ENCODE measurements at regions not wholly inside any gene's neighbourhood (a gene's known extent, or its start where the extent isn't known, plus 50 kb on each side); places are given as distances from the start of the nearest gene placed in this dataset.

- Histone ChIP-seq H3K9me3 (ENCODE audit: control insufficient read depth, low read length) (no peaks in the 10 kb centered on the region), H3K36me3 (ENCODE audit: control insufficient read depth, insufficient read depth, low read length) (no peaks in the 10 kb centered on the region), H3K27ac (ENCODE audit: low read depth, low read length, severe bottlenecking) (peak overlapping the region; percentile 78), H3K4me3 (ENCODE audit: extremely low read depth, insufficient read depth, low read length, poor library complexity, severe bottlenecking) (no peak overlapping the region), H3K4me1 (ENCODE audit: control insufficient read depth, insufficient read depth, low read length, poor library complexity, severe bottlenecking) (peaks cover 40% of the 10 kb centered on the region)
- 58 to 89% methylated on average over 3 to 6 of the region's 6 CpGs for WGBS, 2 experiments (ENCODE audit: insufficient coverage in 2 of 2)
These were observed 365.2 kb downstream of the ZNF521 start for GRCh38 chr18:24986666-24987302.

GRCh38 chr18:24987303-24988252 is 364.4 kb downstream of the ZNF521 start:
- no peaks in the 10 kb centered on the region for H3K9me3 ChIP-seq (ENCODE audit: control insufficient read depth, low read length)
- H3K4me1 ChIP-seq (ENCODE audit: control insufficient read depth, insufficient read depth, low read length, poor library complexity, severe bottlenecking), result peaks cover 32% of the 10 kb centered on the region
- H3K4me3 ChIP-seq (ENCODE audit: extremely low read depth, insufficient read depth, low read length, poor library complexity, severe bottlenecking), result no peak overlapping the region
- H3K36me3 ChIP-seq (ENCODE audit: control insufficient read depth, insufficient read depth, low read length), result no peaks in the 10 kb centered on the region
- 47 to 49% methylated on average over 3 to 4 of the region's 9 CpGs for WGBS, 2 experiments (ENCODE audit: insufficient coverage in 2 of 2)
- H3K27ac ChIP-seq (ENCODE audit: low read depth, low read length, severe bottlenecking), result peak overlapping the region; percentile 78

DNA sequence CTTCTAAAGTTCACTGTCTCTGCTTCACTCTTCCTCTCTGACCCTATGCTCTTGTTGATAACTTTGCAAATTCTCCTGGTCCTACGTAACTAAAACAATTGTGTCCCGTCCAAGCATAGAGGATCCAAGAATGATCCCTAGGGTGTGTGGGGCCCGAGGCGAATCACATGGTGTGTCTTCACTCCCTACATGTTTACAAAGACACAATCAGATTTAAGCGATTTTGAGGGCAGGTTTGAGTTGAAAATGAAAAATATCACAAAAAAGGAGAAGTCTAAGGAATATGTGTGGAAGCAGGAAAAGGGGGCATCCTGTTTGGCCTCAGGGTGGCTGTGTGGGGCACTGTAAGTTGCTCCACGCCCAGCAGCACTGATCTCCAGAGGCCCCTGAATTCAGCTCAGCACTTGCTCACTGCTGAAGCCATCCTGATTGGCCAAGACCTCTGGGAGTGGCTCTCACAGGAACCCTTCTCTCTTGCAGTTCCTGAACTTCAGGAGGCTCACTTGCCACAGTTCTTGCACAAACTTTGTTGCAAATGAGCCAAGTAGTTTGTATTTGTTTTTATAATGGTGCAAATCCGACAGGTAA is 363.6 kb downstream of the ZNF521 start:
- Histone ChIP-seq H3K9me3 (ENCODE audit: control insufficient read depth, low read length) (no peaks in the 10 kb centered on the region), H3K36me3 (ENCODE audit: control insufficient read depth, insufficient read depth, low read length) (no peaks in the 10 kb centered on the region), H3K27ac (ENCODE audit: low read depth, low read length, severe bottlenecking) (no peak overlapping the region), H3K4me1 (ENCODE audit: control insufficient read depth, insufficient read depth, low read length, poor library complexity, severe bottlenecking) (peaks cover 28% of the 10 kb centered on the region), H3K4me3 (ENCODE audit: extremely low read depth, insufficient read depth, low read length, poor library complexity, severe bottlenecking) (no peak overlapping the region)
- WGBS, 2 experiments (ENCODE audit: insufficient coverage in 2 of 2), result 73 to 100% methylated on average over 2 to 3 of the region's 7 CpGs

GRCh38 chr18:24989760-24990593 is 362.0 kb downstream of the ZNF521 start:
- Histone ChIP-seq H3K4me3 (ENCODE audit: extremely low read depth, insufficient read depth, low read length, poor library complexity, severe bottlenecking) (no peak overlapping the region), H3K9me3 (ENCODE audit: control insufficient read depth, low read length) (no peaks in the 10 kb centered on the region), H3K4me1 (ENCODE audit: control insufficient read depth, insufficient read depth, low read length, poor library complexity, severe bottlenecking) (peaks cover 28% of the 10 kb centered on the region), H3K27ac (ENCODE audit: low read depth, low read length, severe bottlenecking) (peak overlapping the region; percentile 33), H3K36me3 (ENCODE audit: control insufficient read depth, insufficient read depth, low read length) (no peaks in the 10 kb centered on the region)
- whole genome bisulfite sequencing, 2 experiments (ENCODE audit: insufficient coverage in 2 of 2), result 86 to 88% methylated on average over 5 to 6 of the region's 7 CpGs

DNA sequence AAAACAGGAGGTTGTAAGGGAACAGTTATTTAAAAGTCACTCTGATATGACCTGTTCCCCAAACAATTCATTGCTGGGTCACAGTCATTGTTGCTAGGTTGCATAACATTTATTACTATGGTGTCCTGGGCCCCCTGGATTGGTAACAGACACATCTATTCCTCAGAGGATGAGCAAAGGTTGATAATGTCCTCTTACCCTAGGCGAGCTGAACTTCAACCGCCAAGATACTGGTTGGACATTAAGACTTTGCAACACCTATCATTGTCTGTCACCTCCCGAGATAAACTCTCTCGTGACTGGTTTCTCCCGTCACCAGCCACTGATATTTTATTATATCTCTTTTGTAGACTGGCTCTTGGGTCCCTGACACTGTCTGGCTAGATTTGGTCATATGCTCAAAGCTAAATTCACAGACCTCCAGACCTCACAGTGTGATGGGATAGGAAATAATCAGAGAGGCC is 361.3 kb downstream of the ZNF521 start:
- H3K36me3 ChIP-seq (ENCODE audit: control insufficient read depth, insufficient read depth, low read length), result no peaks in the 10 kb centered on the region
- no peak overlapping the region for H3K4me3 ChIP-seq (ENCODE audit: extremely low read depth, insufficient read depth, low read length, poor library complexity, severe bottlenecking)
- no peaks in the 10 kb centered on the region for H3K9me3 ChIP-seq (ENCODE audit: control insufficient read depth, low read length)
- peaks cover 28% of the 10 kb centered on the region for H3K4me1 ChIP-seq (ENCODE audit: control insufficient read depth, insufficient read depth, low read length, poor library complexity, severe bottlenecking)
- WGBS, 2 experiments (ENCODE audit: insufficient coverage in 2 of 2), result 84 to 93% methylated on average over 2 to 3 of the region's 5 CpGs
- H3K27ac ChIP-seq (ENCODE audit: low read depth, low read length, severe bottlenecking), result peak overlapping the region; percentile 33

DNA sequence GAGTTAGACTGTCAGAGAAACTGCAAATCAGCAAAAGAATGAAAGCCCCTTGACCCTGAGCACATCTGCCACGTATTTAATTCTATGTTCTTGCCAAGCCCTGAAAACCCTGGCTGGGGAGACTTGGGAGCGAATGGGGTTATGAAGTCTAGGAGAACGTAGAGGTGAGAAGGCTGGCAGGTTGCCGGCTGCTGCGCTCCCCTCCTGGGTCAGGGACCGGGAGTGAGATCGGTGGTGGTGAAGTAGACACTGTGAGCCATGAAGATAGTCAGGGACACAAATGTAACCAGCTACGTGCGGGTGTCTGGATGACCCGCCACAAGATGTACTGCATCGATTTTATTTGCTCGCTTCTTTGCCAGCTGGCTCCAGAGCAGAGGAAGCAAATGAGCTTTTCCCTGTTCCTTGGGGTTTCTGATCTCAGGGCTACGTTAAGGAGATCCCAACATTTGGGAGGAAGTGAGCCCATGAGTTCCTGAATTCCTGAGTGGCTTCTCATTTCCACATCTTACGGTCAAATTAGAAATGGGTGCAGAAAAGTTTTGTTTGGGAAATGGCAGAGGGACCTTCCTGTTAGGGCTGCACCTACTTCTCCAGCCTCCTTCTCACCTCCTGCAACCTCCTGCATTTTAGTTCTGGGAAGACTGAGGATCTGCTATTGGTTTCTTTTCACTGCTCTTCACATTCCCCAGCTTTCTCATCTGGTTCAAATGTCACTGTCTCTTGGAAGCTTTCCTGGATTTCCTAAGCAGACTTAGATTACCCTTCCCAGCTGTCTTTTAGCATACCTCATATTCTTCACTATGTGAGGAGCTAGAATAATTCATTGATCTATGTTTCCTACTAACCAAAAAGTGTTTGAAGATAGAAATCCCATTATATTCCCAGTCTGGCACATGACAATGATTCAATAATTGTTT is 360.6 kb downstream of the ZNF521 start:
- Histone ChIP-seq H3K4me3 (ENCODE audit: extremely low read depth, insufficient read depth, low read length, poor library complexity, severe bottlenecking) (no peak overlapping the region), H3K27ac (ENCODE audit: low read depth, low read length, severe bottlenecking) (no peak overlapping the region), H3K4me1 (ENCODE audit: control insufficient read depth, insufficient read depth, low read length, poor library complexity, severe bottlenecking) (peaks cover 22% of the 10 kb centered on the region), H3K9me3 (ENCODE audit: control insufficient read depth, low read length) (no peaks in the 10 kb centered on the region), H3K36me3 (ENCODE audit: control insufficient read depth, insufficient read depth, low read length) (no peaks in the 10 kb centered on the region)
- WGBS, 2 experiments (ENCODE audit: insufficient coverage in 2 of 2), result 85 to 94% methylated on average over 11 to 14 of the region's 14 CpGs

GRCh38 chr18:24992491-24992890 is 359.5 kb downstream of the ZNF521 start:
- Histone ChIP-seq H3K36me3 (ENCODE audit: control insufficient read depth, insufficient read depth, low read length) (no peaks in the 10 kb centered on the region), H3K27ac (ENCODE audit: low read depth, low read length, severe bottlenecking) (no peak overlapping the region), H3K4me3 (ENCODE audit: extremely low read depth, insufficient read depth, low read length, poor library complexity, severe bottlenecking) (no peak overlapping the region), H3K4me1 (ENCODE audit: control insufficient read depth, insufficient read depth, low read length, poor library complexity, severe bottlenecking) (peaks cover 11% of the 10 kb centered on the region), H3K9me3 (ENCODE audit: control insufficient read depth, low read length) (no peaks in the 10 kb centered on the region)
- 86 to 100% methylated on average over 1 to 2 of the region's 2 CpGs for WGBS, 2 experiments (ENCODE audit: insufficient coverage in 2 of 2)

DNA sequence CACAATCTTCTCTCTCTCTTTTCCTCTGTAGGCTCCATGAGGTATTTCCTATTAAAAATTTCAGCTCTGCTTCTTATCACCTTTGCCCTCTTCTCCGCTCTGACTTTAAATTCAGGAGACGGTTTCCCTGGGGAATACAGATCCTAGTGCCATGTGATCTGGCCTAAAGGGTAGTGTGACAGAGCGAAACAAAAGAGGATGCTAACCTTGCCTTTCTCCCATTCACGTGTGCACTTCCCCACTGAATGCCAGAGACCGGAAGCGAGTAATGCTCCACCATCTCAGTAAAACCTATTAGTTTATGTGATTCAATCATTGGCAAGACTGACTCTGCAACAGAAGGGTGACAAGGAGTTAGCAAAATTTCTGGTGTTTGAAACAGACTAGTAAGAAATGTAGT is 358.3 kb downstream of the ZNF521 start:
- Histone ChIP-seq H3K4me1 (ENCODE audit: control insufficient read depth, insufficient read depth, low read length, poor library complexity, severe bottlenecking) (peaks cover 2% of the 10 kb centered on the region), H3K36me3 (ENCODE audit: control insufficient read depth, insufficient read depth, low read length) (no peaks in the 10 kb centered on the region), H3K27ac (ENCODE audit: low read depth, low read length, severe bottlenecking) (no peak overlapping the region), H3K4me3 (ENCODE audit: extremely low read depth, insufficient read depth, low read length, poor library complexity, severe bottlenecking) (no peak overlapping the region), H3K9me3 (ENCODE audit: control insufficient read depth, low read length) (no peaks in the 10 kb centered on the region)
- 80% methylated on average over 1 of the region's 6 CpGs; no CpG with 5 or more reads in 1 of the 2 experiments for WGBS, 2 experiments (ENCODE audit: insufficient coverage in 2 of 2)

DNA sequence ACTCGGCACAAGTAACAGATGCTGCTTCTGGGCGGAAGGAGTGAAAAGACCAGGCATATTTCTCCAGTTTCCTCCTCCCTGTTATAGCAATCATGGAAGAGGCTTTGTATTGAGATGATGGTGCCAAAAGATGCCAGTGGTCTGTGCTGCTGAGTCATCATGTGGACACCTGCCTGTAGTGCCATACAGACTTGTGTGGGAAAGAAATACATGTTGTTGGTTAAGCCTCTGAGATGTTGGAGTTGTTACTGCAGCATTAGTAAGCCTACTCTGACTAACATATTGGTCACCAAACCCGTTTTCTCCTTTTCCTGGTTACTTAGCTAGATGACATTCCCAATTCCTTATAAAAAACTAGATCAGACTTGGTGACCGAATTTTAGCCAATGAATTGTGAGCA is 356.9 kb downstream of the ZNF521 start:
- Histone ChIP-seq H3K36me3 (ENCODE audit: control insufficient read depth, insufficient read depth, low read length) (no peaks in the 10 kb centered on the region), H3K4me1 (ENCODE audit: control insufficient read depth, insufficient read depth, low read length, poor library complexity, severe bottlenecking) (no peaks in the 10 kb centered on the region), H3K9me3 (ENCODE audit: control insufficient read depth, low read length) (peaks cover 10% of the 10 kb centered on the region), H3K4me3 (ENCODE audit: extremely low read depth, insufficient read depth, low read length, poor library complexity, severe bottlenecking) (no peak overlapping the region), H3K27ac (ENCODE audit: low read depth, low read length, severe bottlenecking) (no peak overlapping the region)
- no CpG with 5 or more reads among the region's 4 CpGs for WGBS, 2 experiments (ENCODE audit: insufficient coverage in 2 of 2)
